ENCODE measurements at regions not wholly inside any gene's neighbourhood (a gene's known extent, or its start where the extent isn't known, plus 50 kb on each side); places are given as distances from the start of the nearest gene placed in this dataset.

DNA sequence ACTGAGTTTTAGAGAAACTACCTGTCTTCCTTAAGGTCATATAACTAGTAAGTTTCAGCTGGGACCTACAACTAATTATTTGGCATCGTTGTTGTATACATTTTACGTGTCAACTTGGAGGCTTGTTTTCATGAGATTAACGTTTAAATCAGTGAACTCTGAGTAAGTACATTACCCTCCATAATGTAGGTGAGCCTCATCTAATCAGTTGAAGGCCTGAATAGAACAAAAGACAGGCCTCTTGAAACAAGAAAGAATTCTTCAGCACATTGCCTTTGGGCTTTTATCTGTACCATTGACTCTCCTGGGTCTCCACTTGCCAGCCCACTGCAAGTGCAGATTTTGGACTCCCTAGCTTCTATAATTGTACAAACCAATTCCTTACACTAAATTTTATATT lies 364.6 kb downstream of the ADGRL2 start:
- TF ChIP-seq, protein P1, sequence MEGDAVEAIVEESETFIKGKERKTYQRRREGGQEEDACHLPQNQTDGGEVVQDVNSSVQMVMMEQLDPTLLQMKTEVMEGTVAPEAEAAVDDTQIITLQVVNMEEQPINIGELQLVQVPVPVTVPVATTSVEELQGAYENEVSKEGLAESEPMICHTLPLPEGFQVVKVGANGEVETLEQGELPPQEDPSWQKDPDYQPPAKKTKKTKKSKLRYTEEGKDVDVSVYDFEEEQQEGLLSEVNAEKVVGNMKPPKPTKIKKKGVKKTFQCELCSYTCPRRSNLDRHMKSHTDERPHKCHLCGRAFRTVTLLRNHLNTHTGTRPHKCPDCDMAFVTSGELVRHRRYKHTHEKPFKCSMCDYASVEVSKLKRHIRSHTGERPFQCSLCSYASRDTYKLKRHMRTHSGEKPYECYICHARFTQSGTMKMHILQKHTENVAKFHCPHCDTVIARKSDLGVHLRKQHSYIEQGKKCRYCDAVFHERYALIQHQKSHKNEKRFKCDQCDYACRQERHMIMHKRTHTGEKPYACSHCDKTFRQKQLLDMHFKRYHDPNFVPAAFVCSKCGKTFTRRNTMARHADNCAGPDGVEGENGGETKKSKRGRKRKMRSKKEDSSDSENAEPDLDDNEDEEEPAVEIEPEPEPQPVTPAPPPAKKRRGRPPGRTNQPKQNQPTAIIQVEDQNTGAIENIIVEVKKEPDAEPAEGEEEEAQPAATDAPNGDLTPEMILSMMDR (IDR thresholded peaks at IDR 0.05; ENCODE audit: low read length): no peak
- no peak for TF ChIP-seq EZH2 (IDR thresholded peaks at IDR 0.05; ENCODE audit: borderline replicate concordance, low read length)
- no peaks in the 10 kb centered on the region for H3F3A ChIP-seq (ENCODE audit: insufficient read depth, low read length)
- no peak overlapping the region for H3K27ac ChIP-seq (ENCODE audit: low read depth, low read length, poor library complexity, severe bottlenecking)
- no peaks in the 10 kb centered on the region for H3K9me3 ChIP-seq (ENCODE audit: low read length)
- H3K4me2 ChIP-seq (ENCODE audit: low read length): no peak overlapping the region
- H3K79me2 ChIP-seq (ENCODE audit: insufficient read depth, low read length): no peaks in the 10 kb centered on the region
- H3K9me2 ChIP-seq (ENCODE audit: low read depth, low read length): no peaks in the 10 kb centered on the region
- no peak overlapping the region for H3K4me3 ChIP-seq (ENCODE audit: low read depth, low read length, poor library complexity, severe bottlenecking)
- H3K27me3 ChIP-seq (ENCODE audit: insufficient read depth, low read length): no peaks in the 10 kb centered on the region
- H3K36me3 ChIP-seq (ENCODE audit: insufficient read depth, low read length): no peaks in the 10 kb centered on the region
- no peak overlapping the region for H3K9ac ChIP-seq (ENCODE audit: low read length)
- H2AFZ ChIP-seq (ENCODE audit: low read length): no peak overlapping the region
- H3K4me1 ChIP-seq (ENCODE audit: insufficient read depth, low read length, severe bottlenecking): no peaks in the 10 kb centered on the region
- H4K20me1 ChIP-seq (ENCODE audit: insufficient read depth, low read length): no peaks in the 10 kb centered on the region

DNA sequence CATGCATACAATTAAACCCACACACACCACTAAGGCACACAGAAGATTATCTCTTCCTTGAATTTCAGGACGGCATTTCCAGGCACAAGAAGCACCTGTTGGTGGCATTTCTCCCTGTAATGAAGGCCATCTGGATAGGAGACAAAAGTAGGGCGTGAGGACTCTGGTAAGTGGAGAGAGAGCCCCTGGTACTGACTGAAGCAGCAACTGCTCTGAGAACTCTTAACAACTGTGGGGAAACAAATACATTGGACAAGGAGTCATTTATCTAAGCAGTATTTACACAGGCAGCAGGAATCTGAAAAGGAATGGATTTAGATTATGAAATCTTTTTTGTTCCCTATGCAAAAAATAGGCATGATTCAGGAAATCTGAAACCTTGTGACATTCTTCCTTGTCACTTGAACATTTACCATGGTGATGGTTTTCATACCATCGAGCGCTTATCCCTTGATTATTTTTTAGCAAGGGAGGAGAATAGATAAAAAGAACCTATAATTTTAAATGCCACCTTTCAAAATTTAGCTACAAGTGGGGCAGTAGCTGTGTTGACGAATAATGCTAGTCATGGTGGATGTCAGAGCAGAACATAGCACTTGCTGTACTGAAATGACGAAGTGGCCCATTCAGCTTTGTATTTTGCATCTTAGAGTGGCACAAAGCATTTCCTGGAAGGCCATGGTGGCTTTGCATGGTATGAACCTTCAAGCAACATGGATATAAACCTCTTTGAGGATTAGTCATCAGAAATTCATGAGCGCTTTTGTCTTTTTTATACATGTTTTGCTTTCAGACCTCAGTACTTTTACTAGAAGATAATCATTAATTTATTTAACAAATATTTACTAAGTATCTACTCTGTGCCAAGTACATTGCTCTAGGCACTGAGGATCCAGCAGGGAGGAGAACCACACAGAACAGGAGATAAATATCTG lies 362.0 kb downstream of the ADGRL2 start:
- no peaks in the 10 kb centered on the region for H3K79me2 ChIP-seq (ENCODE audit: insufficient read depth, low read length)
- no peaks in the 10 kb centered on the region for H4K20me1 ChIP-seq (ENCODE audit: insufficient read depth, low read length)
- no peak overlapping the region for H3K4me2 ChIP-seq (ENCODE audit: low read length)
- H3K4me3 ChIP-seq (ENCODE audit: low read depth, low read length, poor library complexity, severe bottlenecking): no peak overlapping the region
- no peaks in the 10 kb centered on the region for H3K9me3 ChIP-seq (ENCODE audit: low read length)
- H3K9ac ChIP-seq (ENCODE audit: low read length): no peak overlapping the region
- no peaks in the 10 kb centered on the region for H3K27me3 ChIP-seq (ENCODE audit: insufficient read depth, low read length)
- TF ChIP-seq, protein P1 (IDR thresholded peaks at IDR 0.05; ENCODE audit: low read length): no peak
- no peak for TF ChIP-seq EZH2 (IDR thresholded peaks at IDR 0.05; ENCODE audit: borderline replicate concordance, low read length)
- no peak overlapping the region for H2AFZ ChIP-seq (ENCODE audit: low read length)
- no peaks in the 10 kb centered on the region for H3F3A ChIP-seq (ENCODE audit: insufficient read depth, low read length)
- H3K9me2 ChIP-seq (ENCODE audit: low read depth, low read length): no peaks in the 10 kb centered on the region
- H3K4me1 ChIP-seq (ENCODE audit: insufficient read depth, low read length, severe bottlenecking): no peaks in the 10 kb centered on the region
- H3K36me3 ChIP-seq (ENCODE audit: insufficient read depth, low read length): no peaks in the 10 kb centered on the region
- H3K27ac ChIP-seq (ENCODE audit: low read depth, low read length, poor library complexity, severe bottlenecking): no peak overlapping the region

DNA sequence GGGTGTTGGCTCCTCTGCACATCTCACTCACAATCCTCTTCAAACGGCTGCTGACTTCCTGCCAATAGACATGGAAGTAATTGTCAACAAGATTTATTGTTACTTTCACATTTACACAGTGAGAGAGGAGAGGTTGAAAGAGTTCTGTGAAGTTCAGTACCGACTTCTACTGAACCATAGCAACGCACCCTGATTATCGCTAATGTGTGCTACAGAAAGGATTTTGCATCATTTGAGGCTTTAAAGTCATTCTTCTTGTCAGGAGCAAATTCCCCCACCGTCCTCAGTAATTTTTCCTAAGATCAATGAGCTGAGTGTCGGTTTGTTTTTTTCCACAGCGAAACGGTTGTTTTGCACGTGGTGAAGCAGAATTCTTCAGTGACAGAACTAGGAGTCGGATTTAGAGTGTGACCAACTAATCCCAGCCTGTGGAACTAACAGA lies 361.0 kb downstream of the ADGRL2 start:
- H3K36me3 ChIP-seq (ENCODE audit: insufficient read depth, low read length): no peaks in the 10 kb centered on the region
- H3K9me3 ChIP-seq (ENCODE audit: low read length): no peaks in the 10 kb centered on the region
- no peaks in the 10 kb centered on the region for H3K9me2 ChIP-seq (ENCODE audit: low read depth, low read length)
- no peaks in the 10 kb centered on the region for H3K27me3 ChIP-seq (ENCODE audit: insufficient read depth, low read length)
- no peaks in the 10 kb centered on the region for H3K4me1 ChIP-seq (ENCODE audit: insufficient read depth, low read length, severe bottlenecking)
- no peak overlapping the region for H3K4me3 ChIP-seq (ENCODE audit: low read depth, low read length, poor library complexity, severe bottlenecking)
- no peaks in the 10 kb centered on the region for H3K79me2 ChIP-seq (ENCODE audit: insufficient read depth, low read length)
- TF ChIP-seq EZH2 (IDR thresholded peaks at IDR 0.05; ENCODE audit: borderline replicate concordance, low read length): no peak
- TF ChIP-seq, protein P1 (IDR thresholded peaks at IDR 0.05; ENCODE audit: low read length): no peak
- no peak overlapping the region for H3K9ac ChIP-seq (ENCODE audit: low read length)
- no peak overlapping the region for H3K27ac ChIP-seq (ENCODE audit: low read depth, low read length, poor library complexity, severe bottlenecking)
- H4K20me1 ChIP-seq (ENCODE audit: insufficient read depth, low read length): no peaks in the 10 kb centered on the region
- no peak overlapping the region for H3K4me2 ChIP-seq (ENCODE audit: low read length)
- no peak overlapping the region for H2AFZ ChIP-seq (ENCODE audit: low read length)
- H3F3A ChIP-seq (ENCODE audit: insufficient read depth, low read length): no peaks in the 10 kb centered on the region
